ENCODE measurements at regions not wholly inside any gene's neighbourhood (a gene's known extent, or its start where the extent isn't known, plus 50 kb on each side); places are given as distances from the start of the nearest gene placed in this dataset.

DNA sequence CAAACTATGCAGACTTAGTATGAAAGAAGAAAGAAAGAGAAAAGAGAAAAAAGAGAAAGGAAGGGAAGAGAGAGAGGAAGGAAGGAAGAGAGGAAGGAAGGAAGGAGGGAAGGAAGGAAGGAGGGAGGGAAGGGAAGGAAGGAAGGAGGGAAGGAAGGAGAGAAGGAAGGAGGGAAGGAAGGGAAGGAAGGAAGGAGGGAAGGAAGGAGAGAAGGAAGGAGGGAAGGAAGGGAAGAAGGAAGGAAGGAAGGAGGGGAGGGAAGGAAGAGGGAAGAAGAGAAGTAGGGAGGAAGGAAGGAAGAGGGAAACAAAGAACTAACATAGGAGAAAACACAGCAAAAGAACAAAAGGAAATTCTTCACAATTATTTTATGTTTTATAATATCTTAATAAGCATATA lies 502.1 kb downstream of the SOX6 start:
- intact Hi-C loops (cut with DNase I; ENCODE audit: low total_unique reads) = no loop called here
- TF ChIP-seq, protein P1, sequence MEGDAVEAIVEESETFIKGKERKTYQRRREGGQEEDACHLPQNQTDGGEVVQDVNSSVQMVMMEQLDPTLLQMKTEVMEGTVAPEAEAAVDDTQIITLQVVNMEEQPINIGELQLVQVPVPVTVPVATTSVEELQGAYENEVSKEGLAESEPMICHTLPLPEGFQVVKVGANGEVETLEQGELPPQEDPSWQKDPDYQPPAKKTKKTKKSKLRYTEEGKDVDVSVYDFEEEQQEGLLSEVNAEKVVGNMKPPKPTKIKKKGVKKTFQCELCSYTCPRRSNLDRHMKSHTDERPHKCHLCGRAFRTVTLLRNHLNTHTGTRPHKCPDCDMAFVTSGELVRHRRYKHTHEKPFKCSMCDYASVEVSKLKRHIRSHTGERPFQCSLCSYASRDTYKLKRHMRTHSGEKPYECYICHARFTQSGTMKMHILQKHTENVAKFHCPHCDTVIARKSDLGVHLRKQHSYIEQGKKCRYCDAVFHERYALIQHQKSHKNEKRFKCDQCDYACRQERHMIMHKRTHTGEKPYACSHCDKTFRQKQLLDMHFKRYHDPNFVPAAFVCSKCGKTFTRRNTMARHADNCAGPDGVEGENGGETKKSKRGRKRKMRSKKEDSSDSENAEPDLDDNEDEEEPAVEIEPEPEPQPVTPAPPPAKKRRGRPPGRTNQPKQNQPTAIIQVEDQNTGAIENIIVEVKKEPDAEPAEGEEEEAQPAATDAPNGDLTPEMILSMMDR (IDR thresholded peaks at IDR 0.05) = no peak
- TF ChIP-seq POLR2AphosphoS5 (IDR thresholded peaks at IDR 0.05) = no peak
- no peak for TF ChIP-seq POLR2A (IDR thresholded peaks at IDR 0.05)
- no peaks in the 10 kb centered on the region for H3K27me3 ChIP-seq
- no peak overlapping the region for H3K4me3 ChIP-seq
- no peaks in the 10 kb centered on the region for H3K4me1 ChIP-seq
- H3K27ac ChIP-seq = no peak overlapping the region
- H3K9me3 ChIP-seq = no peaks in the 10 kb centered on the region
- no peaks in the 10 kb centered on the region for H3K36me3 ChIP-seq
- DNase-seq (ENCODE audit: low spot score in 2 of 2) = no peak

GRCh38 chr11:15858881-15859280 lies 497.5 kb downstream of the SOX6 start:
- Histone ChIP-seq H3K4me1 (no peaks in the 10 kb centered on the region), H3K4me3 (no peak overlapping the region), H3K9me3 (no peaks in the 10 kb centered on the region), H3K36me3 (no peaks in the 10 kb centered on the region), H3K27me3 (no peaks in the 10 kb centered on the region), H3K27ac (no peak overlapping the region)
- TF ChIP-seq POLR2A (IDR thresholded peaks at IDR 0.05) (no peak), POLR2AphosphoS5 (IDR thresholded peaks at IDR 0.05) (no peak)
- TF ChIP-seq, protein P1 (IDR thresholded peaks at IDR 0.05) = no peak
- intact Hi-C loops (cut with DNase I; ENCODE audit: low total_unique reads) = no loop called here
- no peak for DNase-seq (ENCODE audit: low spot score in 2 of 2)

GRCh38 chr11:15859411-15859810 lies 496.9 kb downstream of the SOX6 start:
- peak in 1 of 2 donors; percentile 70 for DNase-seq (ENCODE audit: low spot score in 2 of 2)
- Histone ChIP-seq H3K27ac (no peak overlapping the region), H3K4me3 (no peak overlapping the region), H3K27me3 (no peaks in the 10 kb centered on the region), H3K4me1 (no peaks in the 10 kb centered on the region), H3K36me3 (no peaks in the 10 kb centered on the region), H3K9me3 (no peaks in the 10 kb centered on the region)
- intact Hi-C loops (cut with DNase I; ENCODE audit: low total_unique reads) = no loop called here
- TF ChIP-seq POLR2AphosphoS5 (IDR thresholded peaks at IDR 0.05) (no peak), POLR2A (IDR thresholded peaks at IDR 0.05) (no peak)
- TF ChIP-seq, protein P1 (IDR thresholded peaks at IDR 0.05) = no peak

DNA sequence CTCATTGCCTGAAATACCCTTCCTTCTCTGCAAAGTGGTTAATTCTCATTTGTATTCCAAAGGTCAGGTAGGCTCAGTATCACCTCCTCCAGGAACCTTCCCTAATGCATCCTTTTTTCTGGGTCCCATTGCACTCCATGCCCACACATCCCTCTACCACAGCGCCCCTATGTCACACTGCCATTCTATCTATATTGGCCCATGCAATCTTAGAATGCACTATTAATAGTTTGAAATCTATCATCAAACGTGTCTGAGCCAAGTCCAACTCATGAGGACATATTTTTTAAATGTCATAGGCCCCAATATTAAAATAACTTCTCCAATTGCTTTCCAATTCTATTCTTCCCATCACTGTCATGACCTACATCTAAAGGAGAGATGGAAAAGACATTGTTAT lies 495.1 kb downstream of the SOX6 start:
- Histone ChIP-seq H3K36me3 (no peaks in the 10 kb centered on the region), H3K4me1 (no peaks in the 10 kb centered on the region), H3K4me3 (no peak overlapping the region), H3K27me3 (no peaks in the 10 kb centered on the region), H3K9me3 (no peaks in the 10 kb centered on the region), H3K27ac (no peak overlapping the region)
- TF ChIP-seq POLR2A (IDR thresholded peaks at IDR 0.05) = no peak
- TF ChIP-seq POLR2AphosphoS5 (IDR thresholded peaks at IDR 0.05) = no peak
- TF ChIP-seq, protein P1 (IDR thresholded peaks at IDR 0.05) = no peak
- intact Hi-C loops (cut with DNase I; ENCODE audit: low total_unique reads) = no loop called here
- no peak for DNase-seq (ENCODE audit: low spot score in 2 of 2)

DNA sequence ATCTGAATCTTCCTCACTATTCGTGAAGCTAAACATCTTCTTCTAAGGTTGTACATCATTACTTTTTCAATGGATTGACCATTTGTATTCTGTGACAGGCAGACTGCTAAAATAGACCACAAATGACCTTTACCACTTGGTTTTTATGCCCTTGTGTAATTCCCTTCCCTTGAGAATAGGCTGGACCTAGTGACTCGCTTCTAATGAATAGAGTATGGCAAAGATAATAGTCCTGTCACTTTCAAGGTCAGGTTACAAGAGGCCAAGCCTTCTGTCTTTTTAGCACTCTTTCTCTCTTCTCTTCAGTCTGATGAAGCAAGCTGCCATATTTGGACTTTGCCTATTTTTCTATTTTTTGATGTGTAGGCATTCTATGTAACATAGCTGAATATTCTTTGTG lies 492.9 kb downstream of the SOX6 start:
- Histone ChIP-seq H3K36me3 (no peaks in the 10 kb centered on the region), H3K9me3 (no peaks in the 10 kb centered on the region), H3K4me3 (no peak overlapping the region), H3K4me1 (no peaks in the 10 kb centered on the region), H3K27ac (no peak overlapping the region), H3K27me3 (no peaks in the 10 kb centered on the region)
- intact Hi-C loops (cut with DNase I; ENCODE audit: low total_unique reads) = no loop called here
- TF ChIP-seq POLR2AphosphoS5 (IDR thresholded peaks at IDR 0.05) (no peak), POLR2A (IDR thresholded peaks at IDR 0.05) (no peak)
- TF ChIP-seq, protein P1 (IDR thresholded peaks at IDR 0.05) = no peak
- no peak for DNase-seq (ENCODE audit: low spot score in 2 of 2)

All from breast epithelium (tissue), 4 donors.